ENCODE measurements at regions not wholly inside any gene's neighbourhood (a gene's known extent, or its start where the extent isn't known, plus 50 kb on each side); places are given as distances from the start of the nearest gene placed in this dataset.

- TF ChIP-seq CTCF (IDR thresholded peaks at IDR 0.05; ENCODE audit: extremely low read depth in 1 of 2, insufficient read depth in 1 of 2, low read depth in 1 of 2, low read length in 2 of 2) (peak; percentile 48 to 54), POLR2AphosphoS5 (IDR thresholded peaks at IDR 0.05; ENCODE audit: insufficient read depth, low read depth, low read length) (no peak), POLR2A (IDR thresholded peaks at IDR 0.05; ENCODE audit: low read depth, low read length) (no peak), EZH2 (IDR thresholded peaks at IDR 0.05; ENCODE audit: borderline replicate concordance, low read depth, low read length, severe bottlenecking) (no peak), MYC (IDR thresholded peaks at IDR 0.05; ENCODE audit: low read depth, low read length) (no peak), GATA2 (IDR thresholded peaks at IDR 0.05; ENCODE audit: insufficient read depth, insufficient read length, low read depth, low read length) (no peak), JUN (IDR thresholded peaks at IDR 0.05; ENCODE audit: borderline replicate concordance, insufficient read depth, insufficient read length, low read depth) (no peak)
- TF ChIP-seq, protein P1, sequence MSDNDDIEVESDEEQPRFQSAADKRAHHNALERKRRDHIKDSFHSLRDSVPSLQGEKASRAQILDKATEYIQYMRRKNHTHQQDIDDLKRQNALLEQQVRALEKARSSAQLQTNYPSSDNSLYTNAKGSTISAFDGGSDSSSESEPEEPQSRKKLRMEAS (IDR thresholded peaks at IDR 0.05; ENCODE audit: insufficient read depth, insufficient read length): no peak
Observed at GRCh38 chr1:101653482-101653946, 343.2 kb downstream of the OLFM3 start.
